ENCODE measurements at regions not wholly inside any gene's neighbourhood (a gene's known extent, or its start where the extent isn't known, plus 50 kb on each side); places are given as distances from the start of the nearest gene placed in this dataset.

DNA sequence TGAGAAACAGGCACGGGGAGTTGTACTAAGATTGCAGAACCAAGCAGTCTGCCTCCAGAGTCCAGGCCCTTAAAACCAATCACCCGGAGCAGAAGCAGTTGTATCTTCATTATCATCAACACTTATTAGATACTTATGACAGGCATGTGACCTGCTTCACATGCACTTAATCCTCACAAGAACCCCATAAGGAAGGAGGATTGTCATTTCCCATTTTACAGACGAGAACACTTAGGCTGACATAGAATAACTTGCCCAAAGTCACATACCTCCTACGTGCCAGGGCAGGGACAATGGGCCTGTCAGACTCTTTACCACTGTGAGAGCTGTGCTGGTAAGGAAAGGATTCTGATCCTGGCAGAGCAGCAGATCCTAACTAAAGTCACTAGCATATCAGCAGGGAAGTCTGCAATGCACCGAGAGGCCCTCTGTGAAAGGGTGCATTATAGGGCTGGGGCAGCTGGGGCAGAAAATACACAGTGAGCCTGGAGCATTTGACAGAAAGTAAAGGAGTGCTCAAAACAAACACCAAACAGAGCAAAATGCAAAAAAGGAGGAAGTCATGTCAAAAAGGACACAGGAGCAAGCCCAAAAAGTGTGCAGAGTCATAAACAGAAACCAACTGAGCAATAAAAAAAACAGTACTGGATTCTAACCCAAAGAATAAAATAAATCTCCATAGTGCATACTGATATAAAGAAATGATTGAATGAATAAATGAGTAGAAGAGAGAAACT, 55.9 kb upstream of the SP3 start:
- TF ChIP-seq, protein P1, sequence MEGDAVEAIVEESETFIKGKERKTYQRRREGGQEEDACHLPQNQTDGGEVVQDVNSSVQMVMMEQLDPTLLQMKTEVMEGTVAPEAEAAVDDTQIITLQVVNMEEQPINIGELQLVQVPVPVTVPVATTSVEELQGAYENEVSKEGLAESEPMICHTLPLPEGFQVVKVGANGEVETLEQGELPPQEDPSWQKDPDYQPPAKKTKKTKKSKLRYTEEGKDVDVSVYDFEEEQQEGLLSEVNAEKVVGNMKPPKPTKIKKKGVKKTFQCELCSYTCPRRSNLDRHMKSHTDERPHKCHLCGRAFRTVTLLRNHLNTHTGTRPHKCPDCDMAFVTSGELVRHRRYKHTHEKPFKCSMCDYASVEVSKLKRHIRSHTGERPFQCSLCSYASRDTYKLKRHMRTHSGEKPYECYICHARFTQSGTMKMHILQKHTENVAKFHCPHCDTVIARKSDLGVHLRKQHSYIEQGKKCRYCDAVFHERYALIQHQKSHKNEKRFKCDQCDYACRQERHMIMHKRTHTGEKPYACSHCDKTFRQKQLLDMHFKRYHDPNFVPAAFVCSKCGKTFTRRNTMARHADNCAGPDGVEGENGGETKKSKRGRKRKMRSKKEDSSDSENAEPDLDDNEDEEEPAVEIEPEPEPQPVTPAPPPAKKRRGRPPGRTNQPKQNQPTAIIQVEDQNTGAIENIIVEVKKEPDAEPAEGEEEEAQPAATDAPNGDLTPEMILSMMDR (IDR thresholded peaks at IDR 0.05 in 8 of 11, conservative IDR thresholded peaks at IDR 0.05 in 3 of 11): no peak
- TF ChIP-seq POLR2A (IDR thresholded peaks at IDR 0.05) (no peak), POLR2AphosphoS5 (IDR thresholded peaks at IDR 0.05) (no peak)
